GM12891 (cell line): ENCODE measurements at regions not wholly inside any gene's neighbourhood (a gene's known extent, or its start where the extent isn't known, plus 50 kb on each side); places are given as distances from the start of the nearest gene placed in this dataset.

Experiments used
- PAX5 ChIP-seq: IDR thresholded peaks from 2 replicates; pipeline ENCODE4 v1.6.1; 2011; ENCODE audit warnings: low read length, moderate library complexity, mild to moderate bottlenecking; ENCODE audit not compliant: insufficient read depth, severe bottlenecking
- TAF1 ChIP-seq: IDR thresholded peaks from 2 replicates; pipeline ENCODE4 v1.6.1; 2011; ENCODE audit warnings: low read depth, low read length, control low read depth

DNA sequence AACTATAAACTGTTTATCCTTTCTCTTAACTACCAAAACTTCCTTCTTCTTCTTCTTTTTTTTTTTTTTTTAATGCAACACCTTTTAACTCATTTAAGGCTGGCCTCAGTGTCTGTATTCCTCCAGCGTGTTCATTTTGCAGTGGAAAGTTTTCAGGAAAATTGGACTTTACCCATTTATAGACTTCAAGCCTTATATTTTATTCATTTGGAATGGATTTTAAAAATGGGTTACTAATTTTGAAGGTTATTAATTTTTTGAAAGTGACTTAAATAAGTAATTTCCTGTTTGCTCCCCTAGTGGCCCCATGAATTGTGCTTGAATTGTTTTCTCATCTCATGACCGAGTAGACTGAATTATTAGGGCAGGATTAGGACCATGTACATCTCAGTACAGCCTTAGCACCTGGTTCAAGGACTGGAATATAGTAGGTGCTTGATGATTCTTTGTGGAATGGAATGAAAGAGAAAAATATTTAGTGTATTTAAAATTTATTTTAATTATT is 282.7 kb downstream of the ANKRD50 start:
- TF ChIP-seq TAF1: no peak
- no peak for TF ChIP-seq PAX5
